ENCODE measurements at regions not wholly inside any gene's neighbourhood (a gene's known extent, or its start where the extent isn't known, plus 50 kb on each side); places are given as distances from the start of the nearest gene placed in this dataset.

DNA sequence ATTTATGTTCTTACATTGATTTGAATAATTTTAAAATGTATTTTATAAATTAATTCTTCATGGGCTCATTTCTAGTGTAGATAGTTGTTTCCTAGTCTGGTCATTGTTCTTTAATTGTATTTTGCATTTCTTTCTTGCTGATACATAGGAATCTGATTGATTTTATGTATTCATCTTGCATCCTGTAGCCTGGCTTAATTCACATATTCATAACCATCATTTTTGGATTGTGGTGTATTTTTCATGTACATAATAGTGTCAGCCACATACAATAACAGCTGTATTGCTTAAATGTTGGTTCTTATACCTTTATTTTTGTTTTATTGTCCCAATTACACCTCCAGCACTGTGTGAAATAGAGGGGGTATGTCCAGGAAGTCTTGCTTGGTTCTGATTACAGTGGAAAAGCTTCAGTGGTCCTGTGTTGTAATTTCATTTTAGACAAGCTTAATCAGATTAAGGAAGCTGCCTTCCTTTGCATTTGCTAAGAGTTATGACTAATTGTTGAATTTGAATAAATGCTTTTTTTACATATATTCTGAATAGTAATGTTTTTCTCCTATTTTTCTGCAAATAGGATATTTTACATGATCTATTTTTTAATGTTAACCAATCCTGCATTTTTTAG lies 103.7 kb downstream of the USP22 start:
- TF ChIP-seq, protein P1, sequence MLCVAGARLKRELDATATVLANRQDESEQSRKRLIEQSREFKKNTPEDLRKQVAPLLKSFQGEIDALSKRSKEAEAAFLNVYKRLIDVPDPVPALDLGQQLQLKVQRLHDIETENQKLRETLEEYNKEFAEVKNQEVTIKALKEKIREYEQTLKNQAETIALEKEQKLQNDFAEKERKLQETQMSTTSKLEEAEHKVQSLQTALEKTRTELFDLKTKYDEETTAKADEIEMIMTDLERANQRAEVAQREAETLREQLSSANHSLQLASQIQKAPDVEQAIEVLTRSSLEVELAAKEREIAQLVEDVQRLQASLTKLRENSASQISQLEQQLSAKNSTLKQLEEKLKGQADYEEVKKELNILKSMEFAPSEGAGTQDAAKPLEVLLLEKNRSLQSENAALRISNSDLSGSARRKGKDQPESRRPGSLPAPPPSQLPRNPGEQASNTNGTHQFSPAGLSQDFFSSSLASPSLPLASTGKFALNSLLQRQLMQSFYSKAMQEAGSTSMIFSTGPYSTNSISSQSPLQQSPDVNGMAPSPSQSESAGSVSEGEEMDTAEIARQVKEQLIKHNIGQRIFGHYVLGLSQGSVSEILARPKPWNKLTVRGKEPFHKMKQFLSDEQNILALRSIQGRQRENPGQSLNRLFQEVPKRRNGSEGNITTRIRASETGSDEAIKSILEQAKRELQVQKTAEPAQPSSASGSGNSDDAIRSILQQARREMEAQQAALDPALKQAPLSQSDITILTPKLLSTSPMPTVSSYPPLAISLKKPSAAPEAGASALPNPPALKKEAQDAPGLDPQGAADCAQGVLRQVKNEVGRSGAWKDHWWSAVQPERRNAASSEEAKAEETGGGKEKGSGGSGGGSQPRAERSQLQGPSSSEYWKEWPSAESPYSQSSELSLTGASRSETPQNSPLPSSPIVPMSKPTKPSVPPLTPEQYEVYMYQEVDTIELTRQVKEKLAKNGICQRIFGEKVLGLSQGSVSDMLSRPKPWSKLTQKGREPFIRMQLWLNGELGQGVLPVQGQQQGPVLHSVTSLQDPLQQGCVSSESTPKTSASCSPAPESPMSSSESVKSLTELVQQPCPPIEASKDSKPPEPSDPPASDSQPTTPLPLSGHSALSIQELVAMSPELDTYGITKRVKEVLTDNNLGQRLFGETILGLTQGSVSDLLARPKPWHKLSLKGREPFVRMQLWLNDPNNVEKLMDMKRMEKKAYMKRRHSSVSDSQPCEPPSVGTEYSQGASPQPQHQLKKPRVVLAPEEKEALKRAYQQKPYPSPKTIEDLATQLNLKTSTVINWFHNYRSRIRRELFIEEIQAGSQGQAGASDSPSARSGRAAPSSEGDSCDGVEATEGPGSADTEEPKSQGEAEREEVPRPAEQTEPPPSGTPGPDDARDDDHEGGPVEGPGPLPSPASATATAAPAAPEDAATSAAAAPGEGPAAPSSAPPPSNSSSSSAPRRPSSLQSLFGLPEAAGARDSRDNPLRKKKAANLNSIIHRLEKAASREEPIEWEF (IDR thresholded peaks at IDR 0.05; ENCODE audit: insufficient replicate concordance, low read depth, low read length) = no peak
- TF ChIP-seq CREB1 (IDR thresholded peaks at IDR 0.05; ENCODE audit: low read depth) (no peak), ZNF274 (IDR thresholded peaks at IDR 0.05; ENCODE audit: insufficient read depth, insufficient read length) (no peak)
- TF ChIP-seq, protein P2, sequence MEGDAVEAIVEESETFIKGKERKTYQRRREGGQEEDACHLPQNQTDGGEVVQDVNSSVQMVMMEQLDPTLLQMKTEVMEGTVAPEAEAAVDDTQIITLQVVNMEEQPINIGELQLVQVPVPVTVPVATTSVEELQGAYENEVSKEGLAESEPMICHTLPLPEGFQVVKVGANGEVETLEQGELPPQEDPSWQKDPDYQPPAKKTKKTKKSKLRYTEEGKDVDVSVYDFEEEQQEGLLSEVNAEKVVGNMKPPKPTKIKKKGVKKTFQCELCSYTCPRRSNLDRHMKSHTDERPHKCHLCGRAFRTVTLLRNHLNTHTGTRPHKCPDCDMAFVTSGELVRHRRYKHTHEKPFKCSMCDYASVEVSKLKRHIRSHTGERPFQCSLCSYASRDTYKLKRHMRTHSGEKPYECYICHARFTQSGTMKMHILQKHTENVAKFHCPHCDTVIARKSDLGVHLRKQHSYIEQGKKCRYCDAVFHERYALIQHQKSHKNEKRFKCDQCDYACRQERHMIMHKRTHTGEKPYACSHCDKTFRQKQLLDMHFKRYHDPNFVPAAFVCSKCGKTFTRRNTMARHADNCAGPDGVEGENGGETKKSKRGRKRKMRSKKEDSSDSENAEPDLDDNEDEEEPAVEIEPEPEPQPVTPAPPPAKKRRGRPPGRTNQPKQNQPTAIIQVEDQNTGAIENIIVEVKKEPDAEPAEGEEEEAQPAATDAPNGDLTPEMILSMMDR (IDR thresholded peaks at IDR 0.05 in 2 of 3, conservative IDR thresholded peaks at IDR 0.05 in 1 of 3; ENCODE audit: control insufficient read depth in 2 of 3, extremely low read depth in 1 of 3, insufficient read depth in 1 of 3, low read depth in 3 of 3, low read length in 3 of 3) = no peak
- TF ChIP-seq, protein P3, sequence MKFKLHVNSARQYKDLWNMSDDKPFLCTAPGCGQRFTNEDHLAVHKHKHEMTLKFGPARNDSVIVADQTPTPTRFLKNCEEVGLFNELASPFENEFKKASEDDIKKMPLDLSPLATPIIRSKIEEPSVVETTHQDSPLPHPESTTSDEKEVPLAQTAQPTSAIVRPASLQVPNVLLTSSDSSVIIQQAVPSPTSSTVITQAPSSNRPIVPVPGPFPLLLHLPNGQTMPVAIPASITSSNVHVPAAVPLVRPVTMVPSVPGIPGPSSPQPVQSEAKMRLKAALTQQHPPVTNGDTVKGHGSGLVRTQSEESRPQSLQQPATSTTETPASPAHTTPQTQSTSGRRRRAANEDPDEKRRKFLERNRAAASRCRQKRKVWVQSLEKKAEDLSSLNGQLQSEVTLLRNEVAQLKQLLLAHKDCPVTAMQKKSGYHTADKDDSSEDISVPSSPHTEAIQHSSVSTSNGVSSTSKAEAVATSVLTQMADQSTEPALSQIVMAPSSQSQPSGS (IDR thresholded peaks at IDR 0.05; ENCODE audit: low read length) = no peak

Data from GM12878 (cell line).